GM12878 (cell line): ENCODE measurements at regions not wholly inside any gene's neighbourhood (a gene's known extent, or its start where the extent isn't known, plus 50 kb on each side); places are given as distances from the start of the nearest gene placed in this dataset.

Experiments
- ATAC-seq: fragments of 200-7000 bp; cut with Tn5 transposase; 3 replicates; pipeline ENCODE4 v1.9.1; 2020; ENCODE audit warnings: mild to moderate bottlenecking, moderate library complexity
- BruUV-seq: library from RNA; stranded (reverse); fragments of 400-500 nt; replicated peaks from 2 replicates; lab custom pipeline; 2021; lab: Mats Ljungman, UMichigan
- CTCF ChIA-PET: fragments of 300-600 bp; sonication (Branson Sonifier 250); formaldehyde crosslinking; extraction: SDS; loops from one replicate; lab custom pipeline; 2021; ENCODE audit warnings: inconsistent platforms; lab: Yijun Ruan, JAX
- POLR2A ChIA-PET: fragments of 350-600 bp; formaldehyde crosslinking; extraction: SDS; loops from one replicate; lab custom pipeline; 2021; ENCODE audit warnings: inconsistent platforms; lab: Charles Lee
- RAD21 ChIA-PET: fragments of 300-600 bp; sonication (Branson Sonifier 250); formaldehyde crosslinking; loops from one replicate; lab custom pipeline; 2023; ENCODE audit warnings: antibody characterized with exemption; ENCODE audit not compliant: unreplicated experiment; lab: Charles Lee
- SMC1A ChIA-PET: fragments of 300-600 bp; sonication (Branson Sonifier 250); formaldehyde crosslinking; loops from one replicate; lab custom pipeline; 2023; ENCODE audit not compliant: unreplicated experiment, uncharacterized antibody; lab: Charles Lee
- DNase-seq: peaks from one replicate; pipeline ENCODE4 v3.0.0-alpha.2; 2011; ENCODE audit warnings: low read depth, low spot score
- FAIRE-seq: peaks from 3 replicates; lab custom pipeline; 2011; peaks lifted over from hg19 to GRCh38; lab: Jason Lieb, UNC
- H2AFZ ChIP-seq: 2 replicates; pipeline ENCODE4 v1.6.0; 2011; ENCODE audit warnings: low read depth, low read length, control low read depth; ENCODE audit not compliant: control insufficient read depth
- H3K27ac ChIP-seq: 2 replicates; pipeline ENCODE4 v1.5.1; 2011; ENCODE audit warnings: control low read depth; ENCODE audit not compliant: control insufficient read depth, insufficient read depth
- H3K27me3 ChIP-seq, 2 experiments: replicated peaks in 1 of 2; 2 replicates each; pipeline versions ENCODE4 v1.6.0 to v1.6.1; 2011; ENCODE audit warnings: low read length in 1 of 2; ENCODE audit not compliant: control insufficient read depth in 2 of 2, insufficient read depth in 2 of 2
- H3K36me3 ChIP-seq, 2 experiments: 2 replicates each; pipeline ENCODE4 v1.5.1; 2011; ENCODE audit warnings: low read length in 1 of 2; ENCODE audit not compliant: control insufficient read depth in 2 of 2, insufficient read depth in 2 of 2
- H3K4me1 ChIP-seq: 2 replicates; pipeline ENCODE4 v1.6.1; 2011; ENCODE audit warnings: mild to moderate bottlenecking, low read length, moderate library complexity, mixed read lengths; ENCODE audit not compliant: control insufficient read depth, insufficient read depth
- H3K4me2 ChIP-seq: 2 replicates; pipeline ENCODE4 v1.6.0; 2011; ENCODE audit warnings: control low read depth; ENCODE audit not compliant: control insufficient read depth, insufficient read depth
- H3K4me3 ChIP-seq: fragments of 200-600 bp; sonication (generic); 2 replicates; pipeline ENCODE4 v1.5.1; 2016
- H3K79me2 ChIP-seq: 2 replicates; pipeline ENCODE4 v1.6.0; 2011; ENCODE audit warnings: low read length; ENCODE audit not compliant: control insufficient read depth, insufficient read depth
- H3K9ac ChIP-seq: 2 replicates; pipeline ENCODE4 v1.8.0; 2011; ENCODE audit warnings: low read length, control low read depth, mixed read lengths; ENCODE audit not compliant: control insufficient read depth, insufficient read depth
- H3K9me3 ChIP-seq: replicated peaks from 3 replicates; pipeline ENCODE4 v1.5.1; 2011; ENCODE audit warnings: mild to moderate bottlenecking, low read length; ENCODE audit not compliant: control insufficient read depth, insufficient read depth
- H4K20me1 ChIP-seq: 2 replicates; pipeline ENCODE4 v1.6.0; 2011; ENCODE audit not compliant: control insufficient read depth, insufficient read depth
- E2F4 ChIP-seq: IDR thresholded peaks from 2 replicates; pipeline ENCODE4 v1.6.1; 2012; ENCODE audit warnings: low read depth, low read length, improper control_type of control experiment
- EGR1 ChIP-seq, 2 experiments: IDR thresholded peaks; 1 replicate in 1 of 2; 2 replicates in 1 of 2; pipeline ENCODE4 v1.6.1; 2011 to 2012; ENCODE audit warnings: low read depth in 2 of 2, low read length in 2 of 2, borderline replicate concordance in 1 of 2, mild to moderate bottlenecking in 1 of 2, moderate library complexity in 1 of 2
- WGBS: methylation state at CpG from one replicate; pipeline ENCODE4 v1.1.6; 2016; ENCODE audit warnings: low lambda C conversion rate; ENCODE audit not compliant: insufficient replicate concordance, insufficient coverage; ENCODE audit errors: missing lambda C conversion rate; 5-methylcytosine and 5-hydroxymethylcytosine counted together
- in situ Hi-C: fragments of 300-500 bp; cut with MboI; formaldehyde crosslinking; loops from 9 replicates; pipeline ENCODE4 v1.14.3; 2018; ENCODE audit warnings: mixed read lengths
- intact Hi-C: fragments of 100-400 bp; cut with micrococcal nuclease; formaldehyde crosslinking; loops from one replicate; pipeline ENCODE4 v1.14.2; 2022; ENCODE audit not compliant: unreplicated experiment

DNA sequence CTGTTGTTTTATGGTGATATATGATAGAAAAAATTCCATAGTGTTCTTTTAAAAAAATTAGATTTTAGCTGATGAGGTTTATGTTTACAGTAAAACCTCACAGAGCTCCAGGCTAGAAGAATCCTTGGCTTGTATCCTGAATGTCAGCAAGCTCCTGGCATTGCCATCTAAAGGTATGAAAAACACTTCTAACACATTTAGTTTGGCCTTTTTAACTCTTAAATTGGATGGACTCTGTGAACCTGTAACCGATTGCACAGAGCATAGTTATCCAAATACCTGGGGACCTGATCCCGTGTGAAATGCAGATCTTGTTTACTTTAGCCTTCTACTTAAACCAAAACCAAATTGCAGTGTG is 241.1 kb upstream of the DCN start:
- in situ Hi-C loops = no loop called here

DNA sequence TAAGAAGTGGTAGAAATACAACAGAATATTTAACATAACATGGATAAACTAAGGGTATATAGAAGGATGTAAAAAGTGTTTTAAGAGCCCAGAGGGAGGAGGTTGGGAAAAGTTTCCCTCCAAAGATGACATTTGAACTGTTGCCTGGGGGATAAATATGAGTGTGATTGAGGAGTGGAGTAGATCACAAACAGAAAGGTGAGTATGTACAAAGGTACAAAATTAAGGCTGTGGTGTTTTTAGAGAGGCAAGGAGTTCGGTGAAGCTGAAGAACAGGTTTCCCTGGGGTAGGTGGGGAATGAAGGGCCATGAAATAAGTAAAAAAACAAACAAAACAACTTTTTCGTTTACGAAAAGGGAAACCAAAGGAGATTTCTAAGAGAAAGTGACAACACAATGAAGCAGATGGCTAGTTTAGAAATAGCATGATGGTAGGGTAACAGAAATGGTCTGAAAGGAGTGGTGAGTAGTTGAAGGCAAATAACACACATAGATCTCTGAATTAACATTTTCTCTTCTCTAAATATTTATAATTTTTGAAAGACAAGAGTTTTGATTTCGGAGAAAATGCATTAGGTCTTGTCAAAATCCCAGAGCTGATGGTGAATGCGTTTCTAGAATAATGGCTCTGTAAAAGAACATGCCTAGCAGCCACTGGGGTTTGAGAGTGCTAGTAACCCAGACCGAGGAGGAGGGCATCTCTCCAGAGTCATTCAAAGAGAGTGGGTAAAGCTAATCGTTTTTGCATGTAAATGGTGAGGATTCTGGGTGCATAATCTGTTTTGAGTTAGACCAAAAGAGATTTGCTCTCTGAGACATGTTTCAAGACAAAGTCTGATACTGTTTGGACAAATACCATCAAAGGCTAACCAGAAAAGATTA is 240.4 kb upstream of the DCN start:
- no peak overlapping the region for H3K4me2 ChIP-seq
- ChIA-PET RAD21 (interaction anchor here (0.7 kb wide), 1 partner anchor 40 kb away, joined by 3 read pairs; no protein-coding TSS in a partner anchor), POLR2A (interaction anchor here (0.6 kb wide), 1 partner anchor 384 kb away, joined by 3 read pairs; no protein-coding TSS in a partner anchor), SMC1A (no interaction called here)
- ATAC-seq (no peak), FAIRE-seq (no peak), DNase-seq (no peak)
- H4K20me1 ChIP-seq = no peaks in the 10 kb centered on the region
- no TSS peak for BruUV-seq
- WGBS = 16% methylated on average over 7 of the region's 7 CpGs
- in situ Hi-C loops (no loop called here), intact Hi-C loops (no loop called here)
- H3K27ac ChIP-seq = no peak overlapping the region
- H2AFZ ChIP-seq = no peak overlapping the region
- no peak for TF ChIP-seq EGR1 (IDR thresholded peaks at IDR 0.05; ENCODE audit: borderline replicate concordance in 1 of 2, low read depth in 2 of 2, low read length in 2 of 2)
- TF ChIP-seq, all 136 proteins: peak for 0
- Histone ChIP-seq H3K27me3 (no peaks in the 10 kb centered on the region; a peak in 1 of 4 replicates), H3K4me3 (no peak overlapping the region), H3K79me2 (no peaks in the 10 kb centered on the region), H3K4me1 (no peaks in the 10 kb centered on the region), H3K9ac (no peak overlapping the region), H3K36me3 (no peaks in the 10 kb centered on the region), H3K9me3 (no peaks in the 10 kb centered on the region)
- CTCF ChIA-PET = interaction anchor here (1.2 kb wide), 1 partner anchor 42 kb away, joined by 3 read pairs; no protein-coding TSS in a partner anchor

More for the DNA sequence above, 241.1 kb upstream of the DCN start:
- Histone ChIP-seq H3K27me3 (no peaks in the 10 kb centered on the region; a peak in 1 of 4 replicates), H3K9me3 (no peaks in the 10 kb centered on the region)
- no peak for DNase-seq
- TF ChIP-seq E2F4 = no peak
- TF ChIP-seq, all 136 proteins: peak for 0
- no peaks in the 10 kb centered on the region for H3K79me2 ChIP-seq
- POLR2A ChIA-PET = no interaction called here
- no TSS peak for BruUV-seq
- H3K4me3 ChIP-seq = no peak overlapping the region
- no peak overlapping the region for H2AFZ ChIP-seq
- CTCF ChIA-PET = no interaction called here
- H4K20me1 ChIP-seq = no peaks in the 10 kb centered on the region
- RAD21 ChIA-PET = interaction anchor here (0.7 kb wide), 1 partner anchor 41 kb away, joined by 3 read pairs; no protein-coding TSS in a partner anchor
- intact Hi-C loops = no loop called here
- FAIRE-seq (no peak), ATAC-seq (no peak)
- H3K36me3 ChIP-seq = no peaks in the 10 kb centered on the region
- H3K27ac ChIP-seq = no peak overlapping the region
- H3K4me2 ChIP-seq = no peak overlapping the region
- no peak overlapping the region for H3K9ac ChIP-seq
- WGBS = 11% methylated on average over 2 of the region's 2 CpGs
- SMC1A ChIA-PET = no interaction called here
- no peaks in the 10 kb centered on the region for H3K4me1 ChIP-seq
